ENCODE measurements at regions not wholly inside any gene's neighbourhood (a gene's known extent, or its start where the extent isn't known, plus 50 kb on each side); places are given as distances from the start of the nearest gene placed in this dataset.

- no peak for DNase-seq
These were observed 1356.6 kb upstream of the ADGRL2 start for GRCh38 chr1:80444171-80444570.

GRCh38 chr1:80441664-80442063 lies 1359.1 kb upstream of the ADGRL2 start:
- DNase-seq: no peak

- DNase-seq: no peak
These were observed 1363.9 kb upstream of the ADGRL2 start for GRCh38 chr1:80436851-80437250.

GRCh38 chr1:80427881-80428280 lies 1372.9 kb upstream of the ADGRL2 start:
- no peak for DNase-seq

- no peak for DNase-seq
These were observed 1376.5 kb upstream of the ADGRL2 start for GRCh38 chr1:80424249-80424648.

GRCh38 chr1:80418134-80418533 lies 1382.6 kb upstream of the ADGRL2 start:
- no peak for DNase-seq

GRCh38 chr1:80417671-80418070 lies 1383.1 kb upstream of the ADGRL2 start:
- DNase-seq: no peak

GRCh38 chr1:80413969-80414368 lies 1386.8 kb upstream of the ADGRL2 start:
- no peak for DNase-seq

GRCh38 chr1:80410233-80410632 lies 1390.5 kb upstream of the ADGRL2 start:
- no peak for DNase-seq

- DNase-seq: no peak
These were observed 1397.0 kb upstream of the ADGRL4 start for GRCh38 chr1:80403471-80403893.

- no peak for DNase-seq
These were observed 1396.1 kb upstream of the ADGRL4 start for GRCh38 chr1:80402625-80403024.

GRCh38 chr1:80401757-80402156 lies 1395.2 kb upstream of the ADGRL4 start:
- DNase-seq: no peak

- no peak for DNase-seq
These were observed 1386.0 kb upstream of the ADGRL4 start for GRCh38 chr1:80392529-80392928.

GRCh38 chr1:80385650-80386049 lies 1379.1 kb upstream of the ADGRL4 start:
- DNase-seq: no peak

GRCh38 chr1:80384959-80385358 lies 1378.4 kb upstream of the ADGRL4 start:
- no peak for DNase-seq

GRCh38 chr1:80384083-80384830 lies 1377.7 kb upstream of the ADGRL4 start:
- DNase-seq: no peak

- DNase-seq: no peak
These were observed 1369.1 kb upstream of the ADGRL4 start for GRCh38 chr1:80375662-80376061.

- DNase-seq: no peak
These were observed 1368.6 kb upstream of the ADGRL4 start for GRCh38 chr1:80375109-80375508.

GRCh38 chr1:80369780-80370179 lies 1363.2 kb upstream of the ADGRL4 start:
- DNase-seq: no peak

- DNase-seq: no peak
These were observed 1360.5 kb upstream of the ADGRL4 start for GRCh38 chr1:80367058-80367457.

- no peak for DNase-seq
These were observed 1359.0 kb upstream of the ADGRL4 start for GRCh38 chr1:80365359-80366021.

- DNase-seq: no peak
These were observed 1357.4 kb upstream of the ADGRL4 start for GRCh38 chr1:80363689-80364475.

GRCh38 chr1:80359666-80360065 lies 1353.1 kb upstream of the ADGRL4 start:
- no peak for DNase-seq

- DNase-seq: no peak
These were observed 1342.7 kb upstream of the ADGRL4 start for GRCh38 chr1:80349218-80349617.

Measured in NK-92 treated with Interleukin-12 subunit alpha and Interleukin-12 subunit beta, amount 100 ng/mL, for 24 hours (cell line).